ENCODE measurements at regions not wholly inside any gene's neighbourhood (a gene's known extent, or its start where the extent isn't known, plus 50 kb on each side); places are given as distances from the start of the nearest gene placed in this dataset.

GRCh38 chr12:93043192-93043876, 114.2 kb upstream of the EEA1 start:
- DNase-seq (no peak), ATAC-seq (no peak)

- DNase-seq = no peak
- ATAC-seq = no peak
These were observed 114.7 kb upstream of the EEA1 start for GRCh38 chr12:93043877-93044209.

- no peak for DNase-seq
- no peak for ATAC-seq
These were observed 118.0 kb upstream of the EEA1 start for GRCh38 chr12:93047118-93047517.

DNA sequence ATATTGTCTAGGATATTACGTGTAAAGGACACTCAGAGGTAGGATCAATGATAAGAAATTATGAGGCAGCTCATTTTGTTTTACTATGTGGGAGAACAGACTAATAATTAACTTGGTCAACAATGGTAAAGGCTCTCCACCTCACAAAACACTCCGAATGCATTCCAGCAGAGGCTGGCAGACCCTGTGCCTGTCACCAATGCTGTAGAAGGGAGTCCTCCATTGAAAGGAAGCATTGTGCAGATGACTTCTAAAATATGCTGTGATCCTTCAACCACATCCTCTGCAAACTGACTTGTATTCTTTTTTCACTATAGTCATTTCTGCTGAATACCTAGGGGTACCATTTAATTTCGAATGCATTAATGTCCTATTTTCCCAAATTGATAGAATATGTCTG, 119.6 kb upstream of the EEA1 start:
- no peak for ATAC-seq
- DNase-seq = no peak

- ATAC-seq = no peak
- no peak for DNase-seq
These were observed 121.1 kb upstream of the EEA1 start for GRCh38 chr12:93050026-93050747.

- no peak for ATAC-seq
- DNase-seq = no peak
These were observed 121.6 kb upstream of the EEA1 start for GRCh38 chr12:93050748-93051081.

- ATAC-seq (no peak), DNase-seq (no peak)
These were observed 124.9 kb upstream of the EEA1 start for GRCh38 chr12:93054021-93054420.

GRCh38 chr12:93055221-93055620, 126.1 kb upstream of the EEA1 start:
- no peak for ATAC-seq
- no peak for DNase-seq

- no peak for DNase-seq
- ATAC-seq = no peak
These were observed 128.0 kb upstream of the EEA1 start for GRCh38 chr12:93056971-93057535.

DNA sequence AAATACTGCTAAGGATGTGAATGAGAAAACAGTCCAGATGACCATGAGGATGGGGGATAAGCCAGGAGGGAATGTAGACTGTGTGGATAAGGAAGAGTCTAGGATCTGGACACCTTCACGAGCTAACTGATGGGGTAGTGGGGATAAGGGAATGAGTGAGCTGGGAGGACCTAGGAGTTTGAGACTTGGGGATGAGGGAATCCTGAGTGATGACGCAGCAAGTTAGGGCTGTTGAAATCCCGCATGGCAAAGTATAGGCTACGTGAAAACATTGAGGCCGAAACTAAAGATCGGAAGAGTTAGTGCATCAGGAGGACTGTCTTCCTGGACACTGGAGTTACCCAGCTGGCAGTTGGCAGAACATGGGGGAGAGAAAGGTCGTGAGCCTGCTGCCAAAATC, 129.2 kb upstream of the EEA1 start:
- DNase-seq (no peak), ATAC-seq (no peak)

DNA sequence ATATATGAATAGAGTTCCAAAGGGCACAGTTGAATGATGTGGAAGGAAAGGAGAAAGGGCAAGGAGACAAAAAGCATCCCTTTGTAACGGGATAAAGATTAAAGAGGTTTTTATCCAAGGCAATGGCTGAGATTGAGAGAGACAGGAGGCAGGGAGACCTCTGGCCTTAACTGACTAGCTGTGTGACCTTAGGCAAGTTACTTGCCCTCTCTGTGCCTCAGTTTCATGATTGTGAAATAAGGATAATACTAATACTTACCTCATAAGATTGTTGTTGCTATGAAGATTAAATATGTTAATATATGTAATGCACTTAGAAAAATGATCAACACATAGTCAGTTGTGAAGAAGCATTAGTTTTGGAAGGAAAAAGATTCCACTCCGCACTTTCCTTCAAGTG, 130.2 kb upstream of the EEA1 start:
- no peak for DNase-seq
- no peak for ATAC-seq

- DNase-seq = no peak
- peak; percentile 75 for ATAC-seq
These were observed 131.0 kb upstream of the EEA1 start for GRCh38 chr12:93059925-93060665.

- ATAC-seq = peak; percentile 63
- DNase-seq = peak; percentile 20
These were observed 131.8 kb upstream of the EEA1 start for GRCh38 chr12:93060666-93061472.

DNA sequence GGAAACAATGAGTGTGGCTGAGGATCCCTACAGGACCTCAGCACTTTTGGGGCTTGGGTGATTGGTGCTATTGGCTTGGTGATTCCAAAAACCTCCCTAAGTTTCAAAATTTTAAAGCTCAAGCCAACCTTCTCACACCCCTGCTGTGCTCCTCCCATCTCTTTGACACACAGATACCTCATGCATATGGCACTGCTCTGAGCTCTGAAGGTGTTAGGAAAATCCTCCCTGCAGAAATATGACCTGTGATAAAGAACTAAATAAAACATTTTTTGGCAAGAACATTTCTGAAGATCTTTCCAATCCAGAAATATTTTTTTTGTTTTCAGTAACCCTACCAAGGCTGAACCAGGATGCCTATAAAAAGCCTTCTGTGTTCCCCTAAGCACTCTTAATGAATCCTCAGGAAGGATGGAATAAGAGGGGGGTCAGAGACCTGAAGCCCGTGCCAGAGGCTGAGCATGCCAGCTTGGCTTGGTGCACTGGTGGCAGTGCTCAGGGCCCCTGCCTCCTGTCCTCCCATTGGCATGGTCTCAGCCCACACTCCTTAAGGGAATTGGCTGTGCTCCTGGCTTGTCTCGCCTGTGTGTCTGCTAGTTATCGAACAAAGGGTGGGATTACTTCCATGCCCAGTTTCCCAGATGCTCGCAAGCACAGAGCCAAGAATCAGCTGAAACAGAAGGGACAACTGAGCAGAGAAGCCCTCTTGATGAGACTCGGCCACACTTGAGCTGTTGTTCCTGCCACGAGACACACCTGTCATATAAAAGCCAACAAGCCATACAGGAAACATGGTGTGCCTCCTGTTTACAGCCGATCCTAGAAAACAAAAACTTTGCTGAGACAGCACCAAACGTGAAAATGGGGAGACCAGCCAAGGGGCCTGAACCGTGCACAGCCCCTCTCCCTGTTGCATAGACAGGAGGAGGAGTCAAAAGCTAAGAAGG, 132.7 kb upstream of the EEA1 start:
- ATAC-seq = no peak
- DNase-seq = no peak

DNA sequence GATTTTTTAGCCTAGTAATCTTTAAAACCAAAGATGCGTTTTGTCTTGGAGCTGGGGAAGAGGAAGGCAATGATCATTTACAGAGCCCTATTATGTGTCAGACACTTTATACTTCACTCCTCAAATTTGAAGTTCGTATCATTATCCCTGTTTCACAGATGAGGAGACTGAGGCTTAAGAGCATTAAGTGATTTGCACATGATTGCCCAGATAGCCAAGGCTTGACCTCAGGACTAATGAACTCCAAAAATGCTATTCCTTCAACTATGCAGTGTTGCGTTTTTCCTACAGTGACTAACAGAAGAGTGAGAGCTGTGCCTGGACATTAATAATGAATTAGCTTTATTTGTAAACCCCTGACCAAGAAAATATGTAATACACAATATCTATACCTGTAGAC, 136.8 kb upstream of the EEA1 start:
- DNase-seq = no peak

GRCh38 chr12:93072340-93072739, 143.2 kb upstream of the EEA1 start:
- DNase-seq (no peak), ATAC-seq (no peak)

More for the DNA sequence above, 136.8 kb upstream of the EEA1 start:
- ATAC-seq = no peak

DNA sequence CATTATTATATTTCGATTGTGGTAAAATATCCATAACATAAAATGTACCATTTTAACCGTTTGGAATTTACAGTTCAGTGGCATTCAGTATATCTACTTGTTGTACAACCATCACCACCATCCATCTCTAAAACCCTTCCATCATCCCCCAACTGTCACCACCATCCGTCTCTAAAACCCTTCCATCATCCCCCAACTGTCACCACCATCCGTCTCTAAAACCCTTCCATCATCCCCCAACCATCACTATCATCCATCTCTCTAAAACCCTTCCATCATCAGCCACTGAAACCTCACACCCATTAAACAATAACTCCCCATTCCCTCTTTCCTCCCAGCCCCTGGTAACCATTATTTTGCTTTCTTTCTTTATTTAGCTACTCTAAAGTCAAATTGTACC, 144.2 kb upstream of the EEA1 start:
- ATAC-seq (no peak), DNase-seq (no peak)

GRCh38 chr12:93078059-93078458, 149.0 kb upstream of the EEA1 start:
- DNase-seq (no peak), ATAC-seq (no peak)

DNA sequence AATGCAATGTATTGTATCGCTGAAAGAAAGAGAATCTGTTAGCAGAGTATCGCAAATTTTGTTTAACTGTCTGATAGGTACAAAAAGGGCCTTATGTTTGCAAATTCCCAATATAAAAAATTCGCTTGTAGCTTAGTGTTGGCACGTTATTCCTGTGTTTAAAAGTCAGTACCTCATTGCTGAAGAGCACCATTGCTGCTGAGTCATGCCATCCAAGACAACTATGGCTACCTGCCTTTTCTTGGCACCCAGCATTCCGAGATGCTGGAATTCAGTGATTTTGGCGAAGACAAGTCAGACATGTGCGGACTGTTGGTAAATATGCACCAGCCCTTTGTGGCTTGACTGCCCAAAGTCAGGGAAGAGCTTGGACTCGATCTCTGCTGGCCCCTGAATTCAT, 149.5 kb upstream of the EEA1 start:
- DNase-seq (no peak), ATAC-seq (no peak)

DNA sequence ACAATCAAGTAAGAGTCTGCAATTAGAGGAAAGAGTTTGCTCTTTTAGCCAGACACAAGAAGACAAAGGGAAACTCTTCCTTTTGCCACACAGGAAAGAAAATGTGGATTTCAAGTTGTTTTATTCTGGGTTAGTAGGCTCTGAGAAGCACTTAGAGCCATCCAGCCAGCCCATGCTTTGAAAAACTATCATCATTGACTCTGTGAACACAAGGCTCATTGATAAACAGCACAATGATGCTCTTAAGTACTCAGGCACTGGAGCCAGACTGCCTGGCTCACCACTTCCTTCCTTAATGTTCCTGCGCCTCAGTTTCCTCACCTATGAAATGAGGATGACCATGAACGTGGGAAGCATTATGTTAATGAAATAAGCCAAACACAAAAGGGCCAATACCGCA, 150.2 kb upstream of the EEA1 start:
- ATAC-seq = no peak
- DNase-seq = no peak

GRCh38 chr12:93079976-93080375, 150.9 kb upstream of the EEA1 start:
- DNase-seq = no peak
- no peak for ATAC-seq

Measured in stimulated activated naive CD8-positive, alpha-beta T cell treated with anti-CD3 and anti-CD28 coated beads, Interleukin-15, Interleukin-2, amounts not matched to agents 100 U/mL and 50 U/mL, for 24 hours (primary cell).